GM23338 (cell line): ENCODE measurements at regions not wholly inside any gene's neighbourhood (a gene's known extent, or its start where the extent isn't known, plus 50 kb on each side); places are given as distances from the start of the nearest gene placed in this dataset.

Experiments used
- ATAC-seq: fragments of 200-7000 bp; cut with Tn5 transposase; 3 replicates; pipeline ENCODE4 v1.9.1; 2020
- DNase-seq: peaks from one replicate; pipeline ENCODE4 v3.0.0-alpha.2; 2015; ENCODE audit warnings: low spot score
- H2AFZ ChIP-seq: fragments of 200-600 bp; sonication (generic); 2 replicates; pipeline ENCODE4 v1.8.0; 2016; ENCODE audit warnings: antibody characterized with exemption, mild to moderate bottlenecking, moderate library complexity
- H3F3A ChIP-seq: fragments of 200-600 bp; sonication (generic); replicated peaks from 2 replicates; pipeline ENCODE4 v1.8.0; 2017; ENCODE audit warnings: antibody characterized with exemption, mixed run types, low read depth
- H3K27ac ChIP-seq: fragments of 200-600 bp; sonication (generic); 2 replicates; pipeline ENCODE4 v1.6.1; 2016; ENCODE audit warnings: low read depth
- H3K27me3 ChIP-seq: fragments of 200-600 bp; sonication (generic); 2 replicates; pipeline ENCODE4 v1.8.0; 2016; ENCODE audit warnings: mild to moderate bottlenecking, mixed run types, moderate library complexity; ENCODE audit not compliant: insufficient read depth
- H3K36me3 ChIP-seq: fragments of 200-600 bp; sonication (generic); 2 replicates; pipeline ENCODE4 v1.8.0; 2016; ENCODE audit warnings: mild to moderate bottlenecking; ENCODE audit not compliant: insufficient read depth
- H3K4me1 ChIP-seq: fragments of 200-600 bp; sonication (generic); 2 replicates; pipeline ENCODE4 v1.8.0; 2016; ENCODE audit warnings: mild to moderate bottlenecking, moderate library complexity; ENCODE audit not compliant: insufficient read depth
- H3K4me2 ChIP-seq: fragments of 200-600 bp; sonication (generic); 2 replicates; pipeline ENCODE4 v1.7.1; 2017; ENCODE audit warnings: mixed run types
- H3K4me3 ChIP-seq: fragments of 200-600 bp; sonication (generic); 2 replicates; pipeline ENCODE4 v1.6.1; 2016; ENCODE audit warnings: mixed run types
- H3K79me2 ChIP-seq: fragments of 200-600 bp; sonication (generic); replicated peaks from 2 replicates; pipeline ENCODE4 v1.8.0; 2017; ENCODE audit warnings: mild to moderate bottlenecking; ENCODE audit not compliant: insufficient read depth
- H3K9me2 ChIP-seq: fragments of 200-600 bp; sonication (generic); 2 replicates; pipeline ENCODE4 v1.8.0; 2017; ENCODE audit not compliant: insufficient read depth
- H4K20me1 ChIP-seq: fragments of 200-600 bp; sonication (generic); replicated peaks from 2 replicates; pipeline ENCODE4 v1.8.0; 2017; ENCODE audit warnings: mild to moderate bottlenecking; ENCODE audit not compliant: insufficient read depth
- H3K27ac Mint-ChIP-seq: 2 replicates; pipeline ENCODE4 v1.8.0; 2020; ENCODE audit warnings: inconsistent platforms, mild to moderate bottlenecking, moderate library complexity, mixed read lengths
- H3K27me3 Mint-ChIP-seq: 3 replicates; pipeline ENCODE4 v1.8.0; 2022; ENCODE audit warnings: low read depth, mild to moderate bottlenecking, moderate library complexity, mixed read lengths, inconsistent platforms; ENCODE audit not compliant: insufficient read depth, poor library complexity
- H3K36me3 Mint-ChIP-seq: 3 replicates; pipeline ENCODE4 v1.8.0; 2021; ENCODE audit warnings: low read depth, mild to moderate bottlenecking, inconsistent platforms, moderate library complexity, mixed read lengths
- H3K4me1 Mint-ChIP-seq: 3 replicates; pipeline ENCODE4 v1.8.0; 2020; ENCODE audit warnings: mild to moderate bottlenecking, inconsistent platforms, mixed read lengths
- H3K4me3 Mint-ChIP-seq: 3 replicates; pipeline ENCODE4 v1.8.0; 2021; ENCODE audit warnings: moderate library complexity, mild to moderate bottlenecking, inconsistent platforms, mixed read lengths
- H3K9me3 Mint-ChIP-seq: 3 replicates; pipeline ENCODE4 v1.8.0; 2020; ENCODE audit warnings: moderate library complexity, mild to moderate bottlenecking, inconsistent platforms, mixed read lengths
- EZH2phosphoT487 ChIP-seq: fragments of 200-600 bp; sonication (generic); IDR thresholded peaks from one replicate; pipeline ENCODE4 v1.8.1; 2018; ENCODE audit warnings: antibody characterized with exemption; ENCODE audit not compliant: unreplicated experiment
- JUNB ChIP-seq: IDR thresholded peaks from one replicate; pipeline ENCODE4 v1.6.1; 2016; ENCODE audit warnings: antibody characterized with exemption; ENCODE audit not compliant: unreplicated experiment
- POLR2AphosphoS5 ChIP-seq: IDR thresholded peaks from 2 replicates; pipeline ENCODE4 v1.6.1; 2016; ENCODE audit warnings: antibody characterized with exemption, low read depth
- STAT1 ChIP-seq: IDR thresholded peaks from one replicate; pipeline ENCODE4 v1.6.1; 2016; ENCODE audit warnings: antibody characterized with exemption; ENCODE audit not compliant: unreplicated experiment
- ZNF331 ChIP-seq: fragments of 250-450 bp; sonication (Bioruptor Pico); IDR thresholded peaks from 2 replicates; pipeline ENCODE4 v1.5.0; 2020; ENCODE audit warnings: low read depth, mild to moderate bottlenecking, moderate library complexity
- TF ChIP-seq, protein P1 (sequence below): IDR thresholded peaks from one replicate; pipeline ENCODE4 v1.6.1; 2018; ENCODE audit warnings: antibody characterized with exemption; ENCODE audit not compliant: unreplicated experiment
- TF ChIP-seq, protein P2 (sequence below): fragments of 250-450 bp; sonication (Bioruptor Pico); IDR thresholded peaks from 2 replicates; pipeline ENCODE4 v1.5.0; 2020; ENCODE audit warnings: mild to moderate bottlenecking, moderate library complexity
- TF ChIP-seq, protein P3 (sequence below): IDR thresholded peaks from 2 replicates; pipeline ENCODE4 v1.6.1; 2016; ENCODE audit warnings: antibody characterized with exemption

DNA sequence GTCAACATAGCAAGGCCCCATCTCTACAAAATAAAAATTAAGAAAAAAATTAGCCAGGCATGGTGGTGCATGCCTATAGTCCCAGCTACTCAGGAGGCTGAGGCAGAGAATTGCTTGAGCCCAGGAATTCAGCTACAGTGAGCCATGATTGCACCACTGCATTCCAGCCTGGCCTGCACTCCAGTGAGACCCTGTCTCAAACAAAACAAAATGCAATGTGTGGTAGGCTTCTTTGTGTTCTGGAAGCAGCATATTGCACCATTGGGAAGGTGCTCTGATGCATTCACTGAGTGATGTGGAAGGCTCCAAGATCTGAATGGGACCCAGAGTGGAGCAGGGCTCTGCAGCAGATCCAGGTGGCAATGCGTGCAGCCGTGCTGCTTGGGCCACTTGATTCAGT is 99.6 kb upstream of the COG2 start (continued):
- TF ChIP-seq ZNF331 (no peak), EZH2phosphoT487 (no peak)

DNA sequence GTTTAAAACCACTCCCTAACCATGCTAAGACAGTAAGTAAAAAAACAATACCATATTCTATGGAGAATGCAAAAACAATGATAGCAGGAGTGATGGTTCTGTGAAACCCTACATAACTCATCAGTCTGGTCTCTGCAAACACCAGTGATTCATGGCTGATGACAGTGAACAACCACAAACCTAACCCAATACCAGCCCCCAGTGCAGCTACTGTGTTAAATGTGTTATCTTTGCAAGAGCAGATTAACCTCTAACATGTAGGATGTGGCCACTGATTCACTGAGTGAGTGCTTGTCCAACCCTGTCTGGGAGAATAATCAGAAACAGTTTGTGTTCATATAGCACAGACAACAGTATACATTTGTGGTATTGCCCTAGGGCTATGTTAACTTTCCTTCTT is 100.2 kb upstream of the COG2 start:
- Mint-ChIP-seq H3K27ac (no peak overlapping the region), H3K9me3 (no peaks in the 10 kb centered on the region), H3K4me1 (peaks cover 5% of the 10 kb centered on the region; the same call in 2 of the 3 replicates), H3K4me3 (no peak overlapping the region), H3K27me3 (peaks cover 2% of the 10 kb centered on the region), H3K36me3 (no peaks in the 10 kb centered on the region)
- no peaks in the 10 kb centered on the region for H3K4me1 ChIP-seq
- H3K79me2 ChIP-seq = no peaks in the 10 kb centered on the region
- no peak overlapping the region for H3K4me2 ChIP-seq
- H3F3A ChIP-seq = no peaks in the 10 kb centered on the region
- DNase-seq = no peak
- TF ChIP-seq, protein P1, sequence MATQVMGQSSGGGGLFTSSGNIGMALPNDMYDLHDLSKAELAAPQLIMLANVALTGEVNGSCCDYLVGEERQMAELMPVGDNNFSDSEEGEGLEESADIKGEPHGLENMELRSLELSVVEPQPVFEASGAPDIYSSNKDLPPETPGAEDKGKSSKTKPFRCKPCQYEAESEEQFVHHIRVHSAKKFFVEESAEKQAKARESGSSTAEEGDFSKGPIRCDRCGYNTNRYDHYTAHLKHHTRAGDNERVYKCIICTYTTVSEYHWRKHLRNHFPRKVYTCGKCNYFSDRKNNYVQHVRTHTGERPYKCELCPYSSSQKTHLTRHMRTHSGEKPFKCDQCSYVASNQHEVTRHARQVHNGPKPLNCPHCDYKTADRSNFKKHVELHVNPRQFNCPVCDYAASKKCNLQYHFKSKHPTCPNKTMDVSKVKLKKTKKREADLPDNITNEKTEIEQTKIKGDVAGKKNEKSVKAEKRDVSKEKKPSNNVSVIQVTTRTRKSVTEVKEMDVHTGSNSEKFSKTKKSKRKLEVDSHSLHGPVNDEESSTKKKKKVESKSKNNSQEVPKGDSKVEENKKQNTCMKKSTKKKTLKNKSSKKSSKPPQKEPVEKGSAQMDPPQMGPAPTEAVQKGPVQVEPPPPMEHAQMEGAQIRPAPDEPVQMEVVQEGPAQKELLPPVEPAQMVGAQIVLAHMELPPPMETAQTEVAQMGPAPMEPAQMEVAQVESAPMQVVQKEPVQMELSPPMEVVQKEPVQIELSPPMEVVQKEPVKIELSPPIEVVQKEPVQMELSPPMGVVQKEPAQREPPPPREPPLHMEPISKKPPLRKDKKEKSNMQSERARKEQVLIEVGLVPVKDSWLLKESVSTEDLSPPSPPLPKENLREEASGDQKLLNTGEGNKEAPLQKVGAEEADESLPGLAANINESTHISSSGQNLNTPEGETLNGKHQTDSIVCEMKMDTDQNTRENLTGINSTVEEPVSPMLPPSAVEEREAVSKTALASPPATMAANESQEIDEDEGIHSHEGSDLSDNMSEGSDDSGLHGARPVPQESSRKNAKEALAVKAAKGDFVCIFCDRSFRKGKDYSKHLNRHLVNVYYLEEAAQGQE = no peak
- no peak for TF ChIP-seq ZNF331
- no peak for TF ChIP-seq POLR2AphosphoS5
- TF ChIP-seq STAT1 = no peak
- TF ChIP-seq, protein P2, sequence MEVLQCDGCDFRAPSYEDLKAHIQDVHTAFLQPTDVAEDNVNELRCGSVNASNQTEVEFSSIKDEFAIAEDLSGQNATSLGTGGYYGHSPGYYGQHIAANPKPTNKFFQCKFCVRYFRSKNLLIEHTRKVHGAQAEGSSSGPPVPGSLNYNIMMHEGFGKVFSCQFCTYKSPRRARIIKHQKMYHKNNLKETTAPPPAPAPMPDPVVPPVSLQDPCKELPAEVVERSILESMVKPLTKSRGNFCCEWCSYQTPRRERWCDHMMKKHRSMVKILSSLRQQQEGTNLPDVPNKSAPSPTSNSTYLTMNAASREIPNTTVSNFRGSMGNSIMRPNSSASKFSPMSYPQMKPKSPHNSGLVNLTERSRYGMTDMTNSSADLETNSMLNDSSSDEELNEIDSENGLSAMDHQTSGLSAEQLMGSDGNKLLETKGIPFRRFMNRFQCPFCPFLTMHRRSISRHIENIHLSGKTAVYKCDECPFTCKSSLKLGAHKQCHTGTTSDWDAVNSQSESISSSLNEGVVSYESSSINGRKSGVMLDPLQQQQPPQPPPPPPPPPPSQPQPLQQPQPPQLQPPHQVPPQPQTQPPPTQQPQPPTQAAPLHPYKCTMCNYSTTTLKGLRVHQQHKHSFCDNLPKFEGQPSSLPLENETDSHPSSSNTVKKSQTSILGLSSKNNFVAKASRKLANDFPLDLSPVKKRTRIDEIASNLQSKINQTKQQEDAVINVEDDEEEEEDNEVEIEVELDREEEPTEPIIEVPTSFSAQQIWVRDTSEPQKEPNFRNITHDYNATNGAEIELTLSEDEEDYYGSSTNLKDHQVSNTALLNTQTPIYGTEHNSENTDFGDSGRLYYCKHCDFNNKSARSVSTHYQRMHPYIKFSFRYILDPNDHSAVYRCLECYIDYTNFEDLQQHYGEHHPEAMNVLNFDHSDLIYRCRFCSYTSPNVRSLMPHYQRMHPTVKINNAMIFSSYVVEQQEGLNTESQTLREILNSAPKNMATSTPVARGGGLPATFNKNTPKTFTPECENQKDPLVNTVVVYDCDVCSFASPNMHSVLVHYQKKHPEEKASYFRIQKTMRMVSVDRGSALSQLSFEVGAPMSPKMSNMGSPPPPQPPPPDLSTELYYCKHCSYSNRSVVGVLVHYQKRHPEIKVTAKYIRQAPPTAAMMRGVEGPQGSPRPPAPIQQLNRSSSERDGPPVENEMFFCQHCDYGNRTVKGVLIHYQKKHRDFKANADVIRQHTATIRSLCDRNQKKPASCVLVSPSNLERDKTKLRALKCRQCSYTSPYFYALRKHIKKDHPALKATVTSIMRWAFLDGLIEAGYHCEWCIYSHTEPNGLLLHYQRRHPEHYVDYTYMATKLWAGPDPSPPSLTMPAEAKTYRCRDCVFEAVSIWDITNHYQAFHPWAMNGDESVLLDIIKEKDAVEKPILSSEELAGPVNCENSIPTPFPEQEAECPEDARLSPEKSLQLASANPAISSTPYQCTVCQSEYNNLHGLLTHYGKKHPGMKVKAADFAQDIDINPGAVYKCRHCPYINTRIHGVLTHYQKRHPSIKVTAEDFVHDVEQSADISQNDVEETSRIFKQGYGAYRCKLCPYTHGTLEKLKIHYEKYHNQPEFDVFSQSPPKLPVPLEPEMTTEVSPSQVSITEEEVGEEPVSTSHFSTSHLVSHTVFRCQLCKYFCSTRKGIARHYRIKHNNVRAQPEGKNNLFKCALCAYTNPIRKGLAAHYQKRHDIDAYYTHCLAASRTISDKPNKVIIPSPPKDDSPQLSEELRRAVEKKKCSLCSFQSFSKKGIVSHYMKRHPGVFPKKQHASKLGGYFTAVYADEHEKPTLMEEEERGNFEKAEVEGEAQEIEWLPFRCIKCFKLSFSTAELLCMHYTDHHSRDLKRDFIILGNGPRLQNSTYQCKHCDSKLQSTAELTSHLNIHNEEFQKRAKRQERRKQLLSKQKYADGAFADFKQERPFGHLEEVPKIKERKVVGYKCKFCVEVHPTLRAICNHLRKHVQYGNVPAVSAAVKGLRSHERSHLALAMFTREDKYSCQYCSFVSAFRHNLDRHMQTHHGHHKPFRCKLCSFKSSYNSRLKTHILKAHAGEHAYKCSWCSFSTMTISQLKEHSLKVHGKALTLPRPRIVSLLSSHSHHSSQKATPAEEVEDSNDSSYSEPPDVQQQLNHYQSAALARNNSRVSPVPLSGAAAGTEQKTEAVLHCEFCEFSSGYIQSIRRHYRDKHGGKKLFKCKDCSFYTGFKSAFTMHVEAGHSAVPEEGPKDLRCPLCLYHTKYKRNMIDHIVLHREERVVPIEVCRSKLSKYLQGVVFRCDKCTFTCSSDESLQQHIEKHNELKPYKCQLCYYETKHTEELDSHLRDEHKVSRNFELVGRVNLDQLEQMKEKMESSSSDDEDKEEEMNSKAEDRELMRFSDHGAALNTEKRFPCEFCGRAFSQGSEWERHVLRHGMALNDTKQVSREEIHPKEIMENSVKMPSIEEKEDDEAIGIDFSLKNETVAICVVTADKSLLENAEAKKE (CRISPR knock-in tag) = no peak
- TF ChIP-seq, protein P3, sequence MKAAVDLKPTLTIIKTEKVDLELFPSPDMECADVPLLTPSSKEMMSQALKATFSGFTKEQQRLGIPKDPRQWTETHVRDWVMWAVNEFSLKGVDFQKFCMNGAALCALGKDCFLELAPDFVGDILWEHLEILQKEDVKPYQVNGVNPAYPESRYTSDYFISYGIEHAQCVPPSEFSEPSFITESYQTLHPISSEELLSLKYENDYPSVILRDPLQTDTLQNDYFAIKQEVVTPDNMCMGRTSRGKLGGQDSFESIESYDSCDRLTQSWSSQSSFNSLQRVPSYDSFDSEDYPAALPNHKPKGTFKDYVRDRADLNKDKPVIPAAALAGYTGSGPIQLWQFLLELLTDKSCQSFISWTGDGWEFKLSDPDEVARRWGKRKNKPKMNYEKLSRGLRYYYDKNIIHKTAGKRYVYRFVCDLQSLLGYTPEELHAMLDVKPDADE = no peak
- TF ChIP-seq JUNB = no peak
- no peak overlapping the region for H3K4me3 ChIP-seq
- no peaks in the 10 kb centered on the region for H4K20me1 ChIP-seq
- no peaks in the 10 kb centered on the region for H3K36me3 ChIP-seq
- no peak overlapping the region for H3K27ac ChIP-seq
- no peak overlapping the region for H2AFZ ChIP-seq
- H3K27me3 ChIP-seq = no peaks in the 10 kb centered on the region
- peaks cover 20% of the 10 kb centered on the region; the same call in 1 of the 2 replicates for H3K9me2 ChIP-seq
- ATAC-seq = no peak
